CD4-positive, alpha-beta T cell (primary cell): ENCODE measurements at regions not wholly inside any gene's neighbourhood (a gene's known extent, or its start where the extent isn't known, plus 50 kb on each side); places are given as distances from the start of the nearest gene placed in this dataset.

Source experiments
- ATAC-seq: fragments of 200-7000 bp; cut with Tn5 transposase; one replicate; pipeline ENCODE4 v1.10.0; 2022; ENCODE audit warnings: mild to moderate bottlenecking; ENCODE audit not compliant: poor library complexity
- CTCF ChIA-PET: fragments of 350-600 bp; sonication (Branson Sonifier 250); formaldehyde crosslinking; loops from one replicate; lab custom pipeline; 2021; ENCODE audit warnings: antibody characterized with exemption, inconsistent platforms; lab: Charles Lee
- POLR2A ChIA-PET: fragments of 350-600 bp; sonication (Branson Sonifier 250); formaldehyde crosslinking; loops from one replicate; lab custom pipeline; 2021; ENCODE audit warnings: antibody characterized with exemption, inconsistent platforms; lab: Charles Lee
- DNase-seq, 14 experiments: peaks; one replicate each; pipeline ENCODE4 v3.0.0-alpha.2; 2013 to 2020; ENCODE audit warnings: mixed read lengths in 2 of 14
- H3K27ac ChIP-seq, 2 donors: one replicate each; pipeline versions ENCODE4 v1.5.1 to v1.7.0; 2013; ENCODE audit warnings: low read length in 2 of 2, low read depth in 1 of 2, mild to moderate bottlenecking in 1 of 2
- H3K27me3 ChIP-seq, 2 experiments: 1 replicate in 1 of 2; 2 replicates in 1 of 2; pipeline versions ENCODE4 v1.6.1 to v1.7.0; 2013; ENCODE audit warnings: low read length in 2 of 2, control low read depth in 1 of 2, mild to moderate bottlenecking in 1 of 2, moderate library complexity in 1 of 2; ENCODE audit not compliant: insufficient read depth in 2 of 2, control insufficient read depth in 1 of 2
- H3K36me3 ChIP-seq: one replicate; pipeline ENCODE4 v1.6.1; 2013; ENCODE audit warnings: low read length, control low read depth; ENCODE audit not compliant: insufficient read depth
- H3K4me1 ChIP-seq: one replicate; pipeline ENCODE4 v1.6.1; 2013; ENCODE audit warnings: low read length, control low read depth; ENCODE audit not compliant: insufficient read depth
- H3K4me3 ChIP-seq: one replicate; pipeline ENCODE4 v1.5.1; 2013; ENCODE audit warnings: mild to moderate bottlenecking, low read length, moderate library complexity
- H3K9me3 ChIP-seq, 2 experiments: 1 replicate in 1 of 2; 2 replicates in 1 of 2; pipeline versions ENCODE4 v1.6.1 to v1.7.0; 2013; ENCODE audit warnings: low read length in 2 of 2, mild to moderate bottlenecking in 2 of 2, control low read depth in 1 of 2, moderate library complexity in 1 of 2; ENCODE audit not compliant: control insufficient read depth in 1 of 2, insufficient read depth in 1 of 2
- H3K27ac Mint-ChIP-seq: one replicate; pipeline ENCODE4 v1.8.0; 2020; ENCODE audit warnings: mixed read lengths
- H3K27me3 Mint-ChIP-seq: one replicate; pipeline ENCODE4 v1.8.0; 2021; ENCODE audit warnings: mixed read lengths
- H3K36me3 Mint-ChIP-seq: one replicate; pipeline ENCODE4 v1.8.0; 2021; ENCODE audit warnings: low read depth, mixed read lengths
- H3K4me1 Mint-ChIP-seq: one replicate; pipeline ENCODE4 v1.8.0; 2021; ENCODE audit warnings: low read depth, mixed read lengths
- H3K4me3 Mint-ChIP-seq: one replicate; pipeline ENCODE4 v1.8.0; 2020; ENCODE audit warnings: mild to moderate bottlenecking, mixed read lengths
- H3K9me3 Mint-ChIP-seq: one replicate; pipeline ENCODE4 v1.8.0; 2020; ENCODE audit warnings: mixed read lengths
- intact Hi-C, 2 experiments: fragments of 100-400 bp; cut with DNase I in 1 of 2; cut with micrococcal nuclease in 1 of 2; formaldehyde crosslinking; loops; one replicate each; pipeline versions ENCODE4 v1.15.1 to v1.9.0; 2023 to 2025; cut with DNase I, micrococcal nuclease
- TF ChIP-seq, protein P1 (sequence below): fragments of 200-600 bp; IDR thresholded peaks from one replicate; pipeline ENCODE4 v1.8.0; 2022; ENCODE audit warnings: antibody characterized with exemption, mild to moderate bottlenecking

DNA sequence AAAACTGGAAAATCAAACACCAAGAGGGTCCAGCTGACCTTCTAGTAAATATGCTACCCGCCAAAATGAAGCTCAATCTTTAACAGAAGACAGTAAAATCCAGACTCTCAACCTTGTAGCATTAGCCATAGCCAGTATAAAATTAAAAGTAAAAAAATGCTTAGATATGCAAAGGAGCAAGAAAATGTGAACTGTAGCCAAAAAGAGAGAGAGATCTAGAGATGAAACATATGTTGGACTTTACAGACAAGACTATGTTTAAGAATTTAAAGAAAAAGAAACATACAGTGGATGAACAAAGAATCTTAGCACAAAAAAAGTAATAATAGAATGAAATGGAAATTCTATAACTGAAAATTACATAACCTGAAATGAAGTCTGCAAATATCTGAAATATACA, 344.5 kb downstream of the LRATD1 start:
- ChIA-PET CTCF (no interaction called here), POLR2A (no interaction called here)
- Histone ChIP-seq H3K4me3 (no peak overlapping the region), H3K4me1 (no peaks in the 10 kb centered on the region), H3K27ac (no peak overlapping the region), H3K27me3 (no peaks in the 10 kb centered on the region), H3K36me3 (no peaks in the 10 kb centered on the region), H3K9me3 (no peaks in the 10 kb centered on the region)
- intact Hi-C loops: no loop called here
- no peak overlapping the region for H3K4me3 Mint-ChIP-seq
- no peaks in the 10 kb centered on the region for H3K27me3 Mint-ChIP-seq
- H3K4me1 Mint-ChIP-seq: no peaks in the 10 kb centered on the region
- no peak for ATAC-seq
- no peaks in the 10 kb centered on the region for H3K36me3 Mint-ChIP-seq
- DNase-seq: no peak
- no peak overlapping the region for H3K27ac Mint-ChIP-seq
- TF ChIP-seq, protein P1, sequence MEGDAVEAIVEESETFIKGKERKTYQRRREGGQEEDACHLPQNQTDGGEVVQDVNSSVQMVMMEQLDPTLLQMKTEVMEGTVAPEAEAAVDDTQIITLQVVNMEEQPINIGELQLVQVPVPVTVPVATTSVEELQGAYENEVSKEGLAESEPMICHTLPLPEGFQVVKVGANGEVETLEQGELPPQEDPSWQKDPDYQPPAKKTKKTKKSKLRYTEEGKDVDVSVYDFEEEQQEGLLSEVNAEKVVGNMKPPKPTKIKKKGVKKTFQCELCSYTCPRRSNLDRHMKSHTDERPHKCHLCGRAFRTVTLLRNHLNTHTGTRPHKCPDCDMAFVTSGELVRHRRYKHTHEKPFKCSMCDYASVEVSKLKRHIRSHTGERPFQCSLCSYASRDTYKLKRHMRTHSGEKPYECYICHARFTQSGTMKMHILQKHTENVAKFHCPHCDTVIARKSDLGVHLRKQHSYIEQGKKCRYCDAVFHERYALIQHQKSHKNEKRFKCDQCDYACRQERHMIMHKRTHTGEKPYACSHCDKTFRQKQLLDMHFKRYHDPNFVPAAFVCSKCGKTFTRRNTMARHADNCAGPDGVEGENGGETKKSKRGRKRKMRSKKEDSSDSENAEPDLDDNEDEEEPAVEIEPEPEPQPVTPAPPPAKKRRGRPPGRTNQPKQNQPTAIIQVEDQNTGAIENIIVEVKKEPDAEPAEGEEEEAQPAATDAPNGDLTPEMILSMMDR: no peak
- no peaks in the 10 kb centered on the region for H3K9me3 Mint-ChIP-seq

DNA sequence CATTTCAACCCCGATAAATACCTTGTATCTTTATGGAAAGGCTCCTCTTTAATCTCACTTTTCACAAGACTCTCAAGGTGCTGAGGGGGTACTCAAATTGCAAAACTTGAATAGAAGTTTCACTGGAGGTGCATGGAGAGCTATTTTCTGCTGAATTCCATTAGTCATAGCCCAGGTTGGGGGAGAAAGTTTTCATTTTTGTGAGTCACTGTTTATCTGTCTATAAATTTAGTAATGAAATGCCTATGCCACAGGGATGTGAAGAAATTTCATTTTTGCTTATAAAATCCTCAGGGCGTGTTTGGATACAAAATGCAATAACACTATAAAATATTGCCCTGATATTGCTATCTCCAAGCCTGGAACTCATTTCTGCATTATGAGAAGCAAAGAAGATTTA, 346.3 kb downstream of the LRATD1 start:
- H3K27ac ChIP-seq: no peak overlapping the region
- Mint-ChIP-seq H3K4me3 (no peak overlapping the region), H3K27me3 (no peaks in the 10 kb centered on the region), H3K27ac (no peak overlapping the region), H3K36me3 (no peaks in the 10 kb centered on the region), H3K4me1 (no peaks in the 10 kb centered on the region), H3K9me3 (no peaks in the 10 kb centered on the region)
- intact Hi-C loops: no loop called here
- ATAC-seq (no peak), DNase-seq (no peak)
- no peaks in the 10 kb centered on the region for H3K27me3 ChIP-seq
- TF ChIP-seq, protein P1: no peak
- H3K4me3 ChIP-seq: no peak overlapping the region
- POLR2A ChIA-PET: no interaction called here
- H3K4me1 ChIP-seq: no peaks in the 10 kb centered on the region
- CTCF ChIA-PET: no interaction called here
- H3K36me3 ChIP-seq: no peaks in the 10 kb centered on the region
- H3K9me3 ChIP-seq: no peaks in the 10 kb centered on the region

DNA sequence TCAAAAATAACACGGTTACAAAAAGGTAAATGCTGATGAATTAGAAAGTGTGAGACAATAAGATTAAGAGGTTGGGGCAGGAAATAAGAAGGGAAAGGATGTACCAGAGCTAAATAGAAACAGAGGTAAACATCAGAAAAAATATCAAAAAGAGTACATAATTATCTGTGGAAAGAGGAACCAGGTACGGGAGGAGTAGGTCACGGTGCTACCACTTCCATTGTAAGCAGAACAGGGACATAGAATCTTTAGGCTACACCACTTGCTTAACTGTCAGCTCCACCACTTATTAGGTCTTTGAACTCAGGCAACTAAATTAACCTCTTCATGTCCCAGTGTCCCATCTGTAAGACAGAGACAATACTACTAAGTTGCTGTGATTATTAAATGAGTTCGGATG, 350.3 kb downstream of the LRATD1 start:
- ChIA-PET POLR2A (no interaction called here), CTCF (no interaction called here)
- no peaks in the 10 kb centered on the region for H3K36me3 Mint-ChIP-seq
- DNase-seq (no peak), ATAC-seq (no peak)
- Histone ChIP-seq H3K4me3 (no peak overlapping the region), H3K27ac (no peak overlapping the region), H3K4me1 (no peaks in the 10 kb centered on the region), H3K27me3 (no peaks in the 10 kb centered on the region), H3K36me3 (no peaks in the 10 kb centered on the region), H3K9me3 (no peaks in the 10 kb centered on the region)
- H3K4me3 Mint-ChIP-seq: no peak overlapping the region
- no peaks in the 10 kb centered on the region for H3K9me3 Mint-ChIP-seq
- no peak overlapping the region for H3K27ac Mint-ChIP-seq
- no peaks in the 10 kb centered on the region for H3K4me1 Mint-ChIP-seq
- TF ChIP-seq, protein P1: no peak
- H3K27me3 Mint-ChIP-seq: peaks cover 3% of the 10 kb centered on the region
- intact Hi-C loops: no loop called here
